Osteoblast (primary cell): ENCODE measurements at regions not wholly inside any gene's neighbourhood (a gene's known extent, or its start where the extent isn't known, plus 50 kb on each side); places are given as distances from the start of the nearest gene placed in this dataset.

Experiments used
- DNase-seq: peaks from one replicate; pipeline ENCODE4 v3.0.0; 2011; ENCODE audit warnings: low spot score, mixed read lengths; ENCODE audit not compliant: insufficient read length; ENCODE audit errors: missing footprints
- H2AFZ ChIP-seq: 2 replicates; pipeline ENCODE4 v1.6.0; 2011; ENCODE audit warnings: mild to moderate bottlenecking, low read length
- H3K27ac ChIP-seq: 2 replicates; pipeline ENCODE4 v1.5.1; 2011; ENCODE audit warnings: mild to moderate bottlenecking, low read depth, low read length, moderate library complexity
- H3K27me3 ChIP-seq: 2 replicates; pipeline ENCODE4 v1.6.0; 2012; ENCODE audit warnings: mild to moderate bottlenecking, control low read depth, inconsistent platforms, low read length, moderate library complexity; ENCODE audit not compliant: insufficient read depth
- H3K36me3 ChIP-seq: 2 replicates; pipeline ENCODE4 v1.5.1; 2011; ENCODE audit warnings: mild to moderate bottlenecking, low read length, control low read depth, moderate library complexity; ENCODE audit not compliant: insufficient read depth
- H3K4me1 ChIP-seq: 2 replicates; pipeline ENCODE4 v1.5.1; 2011; ENCODE audit warnings: mild to moderate bottlenecking, low read length, control low read depth, moderate library complexity; ENCODE audit not compliant: insufficient read depth
- H3K4me2 ChIP-seq: 2 replicates; pipeline ENCODE4 v1.6.0; 2011; ENCODE audit warnings: mild to moderate bottlenecking, low read length; ENCODE audit not compliant: insufficient read depth
- H3K4me3 ChIP-seq: fragments of 200-600 bp; sonication (generic); 3 replicates; pipeline ENCODE4 v1.5.1; 2012; ENCODE audit warnings: mild to moderate bottlenecking, low read length, inconsistent platforms; ENCODE audit not compliant: insufficient read depth
- H3K79me2 ChIP-seq: 2 replicates; pipeline ENCODE4 v1.6.0; 2012; ENCODE audit warnings: mild to moderate bottlenecking, low read length, control low read depth, inconsistent platforms; ENCODE audit not compliant: insufficient read depth
- H3K9me3 ChIP-seq: 2 replicates; pipeline ENCODE4 v1.5.1; 2011; ENCODE audit warnings: low read depth, low read length, control low read depth
- H4K20me1 ChIP-seq: 2 replicates; pipeline ENCODE4 v1.6.0; 2012; ENCODE audit warnings: mild to moderate bottlenecking, low read length, control low read depth; ENCODE audit not compliant: insufficient read depth
- TF ChIP-seq, protein P1 (sequence below): IDR thresholded peaks from 2 replicates; pipeline ENCODE4 v1.5.1; 2011; ENCODE audit warnings: mild to moderate bottlenecking, low read depth, low read length, moderate library complexity; ENCODE audit errors: extremely low read depth

DNA sequence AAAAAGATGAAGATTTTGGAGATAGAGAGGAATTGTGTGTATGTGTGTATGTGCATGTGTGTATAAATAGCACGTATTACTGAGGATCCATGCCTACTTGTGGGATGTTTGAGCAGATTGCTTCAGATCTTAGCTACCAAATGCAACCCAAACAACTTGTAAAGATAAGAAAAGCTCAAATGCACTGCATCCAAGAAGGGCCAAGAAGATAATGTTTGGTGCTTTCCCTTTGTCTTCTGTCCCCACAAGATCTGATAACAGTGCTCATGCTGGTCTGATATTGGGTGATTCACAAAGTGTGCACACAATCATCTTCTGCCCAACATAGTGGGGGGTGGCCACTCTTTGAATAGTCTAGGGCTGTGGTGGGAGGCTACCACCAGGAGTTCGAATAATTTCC lies 284.8 kb upstream of the CYRIA start:
- Histone ChIP-seq H3K4me2 (no peak overlapping the region), H3K4me3 (no peak overlapping the region), H4K20me1 (no peaks in the 10 kb centered on the region), H3K79me2 (no peaks in the 10 kb centered on the region), H2AFZ (no peak overlapping the region), H3K9me3 (peaks cover 3% of the 10 kb centered on the region), H3K36me3 (no peaks in the 10 kb centered on the region), H3K27me3 (no peaks in the 10 kb centered on the region), H3K27ac (no peak overlapping the region), H3K4me1 (no peaks in the 10 kb centered on the region)
- DNase-seq, result no peak
- TF ChIP-seq, protein P1, sequence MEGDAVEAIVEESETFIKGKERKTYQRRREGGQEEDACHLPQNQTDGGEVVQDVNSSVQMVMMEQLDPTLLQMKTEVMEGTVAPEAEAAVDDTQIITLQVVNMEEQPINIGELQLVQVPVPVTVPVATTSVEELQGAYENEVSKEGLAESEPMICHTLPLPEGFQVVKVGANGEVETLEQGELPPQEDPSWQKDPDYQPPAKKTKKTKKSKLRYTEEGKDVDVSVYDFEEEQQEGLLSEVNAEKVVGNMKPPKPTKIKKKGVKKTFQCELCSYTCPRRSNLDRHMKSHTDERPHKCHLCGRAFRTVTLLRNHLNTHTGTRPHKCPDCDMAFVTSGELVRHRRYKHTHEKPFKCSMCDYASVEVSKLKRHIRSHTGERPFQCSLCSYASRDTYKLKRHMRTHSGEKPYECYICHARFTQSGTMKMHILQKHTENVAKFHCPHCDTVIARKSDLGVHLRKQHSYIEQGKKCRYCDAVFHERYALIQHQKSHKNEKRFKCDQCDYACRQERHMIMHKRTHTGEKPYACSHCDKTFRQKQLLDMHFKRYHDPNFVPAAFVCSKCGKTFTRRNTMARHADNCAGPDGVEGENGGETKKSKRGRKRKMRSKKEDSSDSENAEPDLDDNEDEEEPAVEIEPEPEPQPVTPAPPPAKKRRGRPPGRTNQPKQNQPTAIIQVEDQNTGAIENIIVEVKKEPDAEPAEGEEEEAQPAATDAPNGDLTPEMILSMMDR, result no peak

DNA sequence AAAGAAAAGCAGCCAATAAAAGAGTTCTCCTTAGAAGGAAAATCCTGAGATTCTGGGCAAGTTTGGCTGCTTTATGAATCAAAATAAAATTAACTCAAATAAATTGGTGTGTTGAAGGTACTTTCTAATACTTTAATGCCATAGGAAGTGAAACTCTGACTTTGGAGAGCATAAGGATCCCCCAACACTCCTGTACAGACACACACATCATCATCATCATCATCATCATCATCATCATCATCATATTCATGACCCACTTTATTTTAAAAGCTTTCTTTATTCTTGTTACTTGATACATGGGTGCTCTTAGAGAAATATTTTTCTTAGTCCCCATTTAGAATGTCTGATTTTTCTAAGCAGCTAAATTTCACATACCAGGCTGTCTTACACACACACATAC lies 283.1 kb upstream of the CYRIA start:
- Histone ChIP-seq H2AFZ (no peak overlapping the region), H3K27ac (no peak overlapping the region), H3K4me3 (no peak overlapping the region), H3K4me2 (no peak overlapping the region), H3K27me3 (no peaks in the 10 kb centered on the region), H3K9me3 (peaks cover 3% of the 10 kb centered on the region), H3K79me2 (no peaks in the 10 kb centered on the region), H3K36me3 (no peaks in the 10 kb centered on the region), H4K20me1 (no peaks in the 10 kb centered on the region), H3K4me1 (no peaks in the 10 kb centered on the region)
- DNase-seq, result peak; percentile 9
- TF ChIP-seq, protein P1, result no peak

DNA sequence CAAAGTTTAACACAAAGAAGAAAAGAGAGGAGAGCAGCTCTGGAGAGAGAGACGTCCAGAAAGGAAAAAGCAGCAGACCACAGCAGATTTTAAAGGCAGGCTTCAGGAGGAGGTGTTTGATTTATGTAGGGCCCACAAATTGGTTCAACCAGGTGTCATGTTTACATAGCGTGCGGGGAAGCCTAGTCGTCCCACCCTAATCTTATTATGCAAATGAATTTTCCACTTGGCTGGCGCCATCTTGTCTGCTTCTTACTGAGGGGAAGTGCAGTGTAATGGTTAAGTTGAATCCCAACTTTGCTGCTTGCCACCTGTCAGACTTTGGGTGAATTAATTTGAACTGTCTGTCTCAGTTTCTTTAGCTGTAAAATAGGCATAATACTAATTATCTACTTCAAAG lies 282.4 kb upstream of the CYRIA start:
- Histone ChIP-seq H3K4me2 (no peak overlapping the region), H3K27me3 (no peaks in the 10 kb centered on the region), H3K9me3 (peaks cover 7% of the 10 kb centered on the region), H3K27ac (no peak overlapping the region), H4K20me1 (no peaks in the 10 kb centered on the region), H3K4me3 (no peak overlapping the region), H2AFZ (no peak overlapping the region), H3K36me3 (no peaks in the 10 kb centered on the region), H3K79me2 (no peaks in the 10 kb centered on the region), H3K4me1 (no peaks in the 10 kb centered on the region)
- TF ChIP-seq, protein P1, result no peak
- no peak for DNase-seq

DNA sequence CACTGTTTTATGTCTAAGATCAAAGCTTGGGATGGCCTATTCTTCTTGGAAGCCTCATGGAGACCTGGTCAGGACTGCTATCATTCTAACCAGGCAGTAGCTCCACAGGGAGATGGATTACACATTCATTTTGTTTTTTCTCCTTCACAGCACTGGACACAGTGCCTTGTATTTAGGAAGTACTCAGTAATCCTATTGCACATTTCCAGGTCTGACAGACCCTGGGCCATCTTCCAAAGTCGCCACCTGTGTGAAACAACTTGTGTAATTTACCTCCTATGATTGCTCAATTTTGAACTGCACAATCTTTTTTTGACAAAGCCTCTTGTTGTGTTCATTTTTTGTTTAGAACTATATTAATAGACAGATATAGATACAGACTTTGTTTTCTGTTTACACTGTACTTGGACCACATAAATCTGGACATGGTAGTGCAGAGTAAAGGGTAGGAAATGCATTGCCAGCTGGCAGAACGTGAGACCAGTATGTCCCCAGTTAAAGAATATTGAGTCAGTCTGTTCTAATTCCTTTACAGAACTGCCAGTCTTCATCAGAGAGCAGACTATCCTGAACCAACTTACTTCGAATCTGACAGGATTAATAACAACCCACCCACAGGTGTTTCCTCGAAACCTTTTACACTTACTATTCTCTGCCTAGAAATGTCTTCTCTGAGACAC lies 277.8 kb upstream of the CYRIA start:
- TF ChIP-seq, protein P1, result no peak
- H3K4me2 ChIP-seq, result no peak overlapping the region
- no peaks in the 10 kb centered on the region for H3K27me3 ChIP-seq
- H3K4me1 ChIP-seq, result no peaks in the 10 kb centered on the region
- H3K9me3 ChIP-seq, result peaks cover 4% of the 10 kb centered on the region
- no peaks in the 10 kb centered on the region for H4K20me1 ChIP-seq
- no peak for DNase-seq
- no peak overlapping the region for H2AFZ ChIP-seq
- no peaks in the 10 kb centered on the region for H3K36me3 ChIP-seq
- H3K79me2 ChIP-seq, result no peaks in the 10 kb centered on the region
- H3K4me3 ChIP-seq, result no peak overlapping the region
- no peak overlapping the region for H3K27ac ChIP-seq
